ENCODE measurements at regions not wholly inside any gene's neighbourhood (a gene's known extent, or its start where the extent isn't known, plus 50 kb on each side); places are given as distances from the start of the nearest gene placed in this dataset.

GRCh38 chr9:8237096-8237495 is 437.5 kb upstream of the DMAC1 start:
- no peaks in the 10 kb centered on the region for H3K9me3 ChIP-seq
- H3K27me3 ChIP-seq, result no peaks in the 10 kb centered on the region
- no peaks in the 10 kb centered on the region for H3K36me3 ChIP-seq
- H3K27ac ChIP-seq, result no peak overlapping the region
- no peak for DNase-seq
- H3K4me3 ChIP-seq, result no peak overlapping the region
- no peak for TF ChIP-seq POLR2AphosphoS5 (IDR thresholded peaks at IDR 0.05)
- TF ChIP-seq CTCF (IDR thresholded peaks at IDR 0.05), result no peak
- no peak for TF ChIP-seq POLR2A (IDR thresholded peaks at IDR 0.05)
- TF ChIP-seq EP300 (IDR thresholded peaks at IDR 0.05), result no peak
- H3K4me1 ChIP-seq, result no peaks in the 10 kb centered on the region
- intact Hi-C loops (cut with DNase I; ENCODE audit: low total_unique reads), result no loop called here
- WGBS, 5 donors, result 77 to 92% (median 89%) methylated on average over 2 of the region's 2 CpGs

GRCh38 chr9:8235489-8235888 is 435.9 kb upstream of the DMAC1 start:
- TF ChIP-seq POLR2AphosphoS5 (IDR thresholded peaks at IDR 0.05) (no peak), POLR2A (IDR thresholded peaks at IDR 0.05) (no peak), CTCF (IDR thresholded peaks at IDR 0.05) (no peak), EP300 (IDR thresholded peaks at IDR 0.05) (no peak)
- no peak overlapping the region for H3K4me3 ChIP-seq
- H3K36me3 ChIP-seq, result no peaks in the 10 kb centered on the region
- no peak for DNase-seq
- H3K9me3 ChIP-seq, result no peaks in the 10 kb centered on the region
- H3K27me3 ChIP-seq, result no peaks in the 10 kb centered on the region
- H3K27ac ChIP-seq, result no peak overlapping the region
- intact Hi-C loops (cut with DNase I; ENCODE audit: low total_unique reads), result no loop called here
- no peaks in the 10 kb centered on the region for H3K4me1 ChIP-seq

- 76 to 88% (median 84%) methylated on average over 3 of the region's 3 CpGs for WGBS, 5 donors
- intact Hi-C loops (cut with DNase I; ENCODE audit: low total_unique reads), result no loop called here
Measured at GRCh38 chr9:8234316-8234715, 434.7 kb upstream of the DMAC1 start.

GRCh38 chr9:8232726-8233125 is 433.1 kb upstream of the DMAC1 start:
- H3K36me3 ChIP-seq, result no peaks in the 10 kb centered on the region
- DNase-seq, result no peak
- no peak for TF ChIP-seq POLR2AphosphoS5 (IDR thresholded peaks at IDR 0.05)
- TF ChIP-seq POLR2A (IDR thresholded peaks at IDR 0.05), result no peak
- no peak for TF ChIP-seq EP300 (IDR thresholded peaks at IDR 0.05)
- TF ChIP-seq CTCF (IDR thresholded peaks at IDR 0.05), result no peak
- no peak overlapping the region for H3K27ac ChIP-seq
- H3K4me3 ChIP-seq, result no peak overlapping the region
- no peaks in the 10 kb centered on the region for H3K4me1 ChIP-seq
- H3K27me3 ChIP-seq, result no peaks in the 10 kb centered on the region
- intact Hi-C loops (cut with DNase I; ENCODE audit: low total_unique reads), result no loop called here
- WGBS, 5 donors, result 76 to 94% (median 87%) methylated on average over 2 of the region's 2 CpGs
- H3K9me3 ChIP-seq, result no peaks in the 10 kb centered on the region

More at GRCh38 chr9:8234316-8234715, 434.7 kb upstream of the DMAC1 start:
- Histone ChIP-seq H3K36me3 (no peaks in the 10 kb centered on the region), H3K4me3 (no peak overlapping the region), H3K4me1 (no peaks in the 10 kb centered on the region), H3K27ac (no peak overlapping the region), H3K27me3 (no peaks in the 10 kb centered on the region), H3K9me3 (no peaks in the 10 kb centered on the region)
- TF ChIP-seq POLR2A (IDR thresholded peaks at IDR 0.05) (no peak), EP300 (IDR thresholded peaks at IDR 0.05) (no peak), POLR2AphosphoS5 (IDR thresholded peaks at IDR 0.05) (no peak), CTCF (IDR thresholded peaks at IDR 0.05) (no peak)
- no peak for DNase-seq
